Glomerular endothelial cell (primary cell): ENCODE measurements at regions not wholly inside any gene's neighbourhood (a gene's known extent, or its start where the extent isn't known, plus 50 kb on each side); places are given as distances from the start of the nearest gene placed in this dataset.

ENCODE experiments used
- DNase-seq: peaks from one replicate; pipeline ENCODE4 v3.0.0-alpha.2; 2011; ENCODE audit warnings: low read depth, low spot score; ENCODE audit errors: extremely low read depth

DNA sequence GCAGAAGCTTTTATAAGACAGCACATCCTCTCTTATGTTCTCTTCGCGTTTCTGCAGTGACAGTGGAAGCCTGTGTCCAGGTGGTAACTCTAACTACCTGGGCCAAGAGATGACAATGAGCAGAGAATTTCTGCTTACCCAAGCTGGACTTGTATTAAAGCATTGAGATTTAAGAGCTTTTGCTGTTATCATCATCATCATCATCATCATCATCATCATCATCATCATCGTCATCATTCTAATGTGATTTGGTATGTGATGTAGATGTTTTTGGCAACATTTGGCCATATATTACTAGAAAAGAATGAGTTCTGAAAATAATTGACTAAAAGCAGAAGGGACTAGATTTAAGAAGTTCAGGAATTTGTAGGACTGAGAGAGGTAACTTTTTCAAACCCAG, 401.3 kb downstream of the BRINP1 start:
- no peak for DNase-seq

- no peak for DNase-seq
Observed at GRCh38 chr9:118975736-118976135, 393.5 kb downstream of the BRINP1 start.

DNA sequence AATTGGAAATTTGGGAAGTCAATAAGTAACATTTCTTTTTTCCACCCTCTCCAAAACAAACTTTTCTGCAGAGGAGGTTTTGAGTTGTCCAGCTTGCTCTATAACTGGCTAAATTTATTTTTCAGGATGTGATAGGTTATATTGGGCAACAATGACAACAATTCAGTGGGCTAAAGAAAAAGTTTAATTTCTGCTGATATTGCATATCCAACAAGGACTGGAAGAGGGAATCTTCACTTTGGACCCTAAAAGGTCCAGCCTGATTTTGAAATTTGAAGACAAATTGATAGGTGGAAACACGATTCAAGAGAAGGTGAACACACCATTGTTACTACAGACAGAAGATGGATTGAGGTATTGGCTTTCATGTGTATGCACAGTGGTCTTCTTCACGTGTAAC, 393.1 kb downstream of the BRINP1 start:
- no peak for DNase-seq

DNA sequence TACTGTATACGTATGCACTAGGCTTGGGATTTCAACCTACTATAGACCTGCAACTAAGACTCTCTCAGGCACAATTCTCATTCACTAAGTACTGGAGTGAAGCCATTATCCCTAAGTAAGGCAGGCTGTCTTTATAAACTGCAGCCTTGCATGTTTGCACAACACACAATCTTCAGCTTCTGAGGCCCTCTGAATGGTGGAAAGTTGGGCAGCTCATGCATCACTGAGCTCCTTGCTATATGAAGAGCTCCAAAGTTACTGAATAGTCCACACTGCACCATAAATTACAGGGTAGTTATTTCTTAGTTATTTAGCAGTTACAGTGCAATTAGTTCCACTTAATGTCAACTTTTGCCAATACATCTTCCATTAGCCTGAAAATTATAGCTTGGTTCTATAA, 384.6 kb downstream of the BRINP1 start:
- no peak for DNase-seq

GRCh38 chr9:118985851-118986250, 383.4 kb downstream of the BRINP1 start:
- DNase-seq = no peak

GRCh38 chr9:118987167-118987566, 382.1 kb downstream of the BRINP1 start:
- no peak for DNase-seq

- no peak for DNase-seq
Observed at GRCh38 chr9:118990949-118991348, 378.3 kb downstream of the BRINP1 start.

DNA sequence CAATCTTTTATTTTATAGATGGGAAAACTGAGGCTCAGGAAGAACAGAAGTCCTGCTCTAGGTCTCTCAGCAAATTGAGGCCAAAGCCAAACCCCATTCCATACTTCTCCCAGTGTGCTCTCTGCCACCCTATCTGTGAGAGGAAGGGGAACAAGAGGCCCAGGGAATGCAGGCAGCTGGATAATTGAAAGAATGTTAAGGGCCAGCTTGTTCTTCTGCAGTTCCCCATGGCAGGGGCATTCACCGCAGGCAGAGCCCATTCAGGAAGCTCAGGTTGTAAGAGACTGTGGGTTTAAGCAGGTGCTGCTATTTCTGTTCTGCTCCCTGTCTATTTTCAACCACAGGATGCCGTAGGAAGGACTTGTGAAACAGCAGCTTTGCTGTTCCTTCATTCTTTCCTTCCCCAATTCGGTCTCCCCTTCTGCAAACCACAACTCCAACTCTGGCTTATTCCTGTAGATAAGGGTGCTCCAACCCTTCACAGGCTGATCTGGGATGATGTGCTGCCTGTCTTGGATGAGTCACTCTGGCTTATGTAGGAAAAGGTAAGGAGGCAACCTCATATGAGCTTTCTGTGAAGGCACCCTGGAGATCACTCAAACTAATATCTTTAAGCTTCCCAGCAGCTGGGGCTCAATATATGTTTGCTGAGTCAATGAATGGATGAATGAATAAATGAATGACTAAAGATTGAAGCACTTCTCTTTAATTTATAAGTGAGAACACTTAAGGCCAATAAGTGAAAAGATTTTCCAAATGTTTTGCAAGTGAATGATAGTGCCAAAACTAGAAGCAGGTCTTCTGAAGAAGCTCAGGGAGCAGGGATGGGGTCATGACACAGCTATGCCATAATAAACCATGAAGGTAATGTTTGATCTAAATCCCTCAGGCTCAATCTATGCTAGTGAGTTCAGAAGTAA, 377.6 kb downstream of the BRINP1 start:
- no peak for DNase-seq

DNA sequence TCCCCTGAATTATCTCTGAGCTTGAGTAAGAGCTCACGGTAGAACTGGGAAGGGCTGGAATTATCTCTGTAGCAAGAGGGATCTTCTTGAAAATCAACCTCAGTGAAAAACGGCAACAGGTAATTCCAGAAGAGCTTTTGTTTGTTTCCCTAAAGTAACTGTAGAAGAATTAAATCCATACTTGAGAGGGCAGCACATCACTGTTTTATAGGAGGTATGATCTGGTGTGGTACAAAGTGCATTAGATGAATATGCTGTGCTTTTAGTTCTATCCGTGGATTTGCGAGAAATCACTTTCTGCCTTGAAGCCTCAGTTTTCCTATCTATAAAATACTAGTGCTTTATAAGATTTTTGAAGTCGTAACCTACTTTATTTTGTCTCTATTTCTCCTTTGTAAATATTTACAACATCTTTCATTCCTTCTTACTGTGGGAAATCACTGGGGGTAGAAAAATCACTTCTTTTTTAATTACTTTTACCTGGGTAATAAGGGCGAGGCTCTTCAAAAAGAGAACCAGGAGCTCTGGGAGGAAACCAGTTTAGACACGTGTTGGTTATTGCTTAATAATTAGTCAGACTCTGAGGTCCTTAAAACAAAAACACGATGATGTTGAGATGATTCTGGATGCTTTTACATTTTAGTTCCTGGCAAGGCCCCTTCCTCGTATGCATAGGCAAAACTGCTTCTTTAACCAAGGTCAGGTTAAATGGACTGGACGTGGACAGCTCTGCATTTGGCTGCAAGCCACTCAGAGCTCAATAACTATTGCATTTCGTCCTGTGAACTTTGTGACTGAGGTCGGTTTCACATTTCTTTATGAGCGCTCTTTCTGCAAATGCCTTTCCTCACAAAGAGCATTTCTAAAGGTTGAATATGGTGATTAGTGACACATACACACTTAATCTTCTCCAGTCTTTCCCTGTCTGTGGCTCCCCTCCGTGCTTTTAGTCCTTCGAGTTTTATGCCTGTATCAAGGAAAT, 376.1 kb downstream of the BRINP1 start:
- DNase-seq = no peak

DNA sequence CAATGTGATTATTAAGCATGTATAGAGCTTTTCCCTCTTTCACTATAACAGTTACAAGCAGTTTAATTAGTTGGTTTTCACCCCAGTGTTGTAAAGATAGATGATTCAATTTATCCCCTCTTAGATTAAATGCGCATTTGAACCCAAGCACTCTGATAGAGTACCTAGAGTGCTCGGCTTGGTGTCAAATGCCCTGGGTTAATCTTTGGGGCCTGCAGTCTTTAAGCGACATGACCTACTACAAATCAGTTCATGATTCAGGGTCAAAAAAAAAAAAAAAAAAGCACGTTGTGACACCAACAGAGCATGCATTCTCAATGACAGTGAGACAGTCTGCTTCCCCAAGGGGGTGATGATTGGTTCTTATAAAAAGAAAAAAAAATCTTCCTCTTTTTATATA, 375.3 kb downstream of the BRINP1 start:
- DNase-seq = no peak

DNA sequence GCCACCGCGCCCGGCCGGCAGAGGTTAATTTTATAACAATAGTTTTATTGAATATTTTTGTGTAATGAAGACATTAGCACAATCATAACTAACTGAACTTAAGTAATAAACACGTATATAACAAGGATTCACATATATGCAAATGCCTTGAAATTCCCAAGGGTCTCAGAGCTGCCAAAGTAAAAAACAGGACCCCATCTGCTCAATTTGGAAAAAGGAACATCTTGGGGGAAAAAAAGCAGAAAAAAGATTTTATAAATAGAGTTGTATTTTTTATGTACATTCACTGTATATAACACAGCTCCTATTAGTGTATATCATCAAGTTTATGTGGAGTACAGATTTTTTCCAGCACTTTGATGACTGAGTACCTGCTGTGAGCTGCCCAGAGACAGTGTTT, 366.7 kb downstream of the BRINP1 start:
- no peak for DNase-seq

DNA sequence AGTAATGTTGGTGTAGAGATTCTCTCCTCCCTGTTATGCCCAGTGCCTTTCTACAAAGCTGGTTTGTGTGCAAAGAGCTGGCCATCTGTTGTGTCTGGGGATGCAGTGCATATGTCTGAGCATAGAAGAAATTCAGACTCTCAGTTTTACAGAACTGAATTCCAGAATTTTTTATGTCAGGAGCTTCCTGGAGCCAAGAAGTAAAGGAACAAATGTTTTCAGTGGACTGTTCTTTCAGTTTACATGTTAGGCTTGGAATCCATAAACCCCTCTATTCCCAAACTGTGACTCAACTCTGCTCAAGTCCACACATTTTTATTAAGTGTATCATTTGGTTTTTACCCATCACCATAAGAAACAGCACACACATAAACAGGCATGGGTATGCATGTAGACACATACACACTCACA, 366.0 kb downstream of the BRINP1 start:
- no peak for DNase-seq

- DNase-seq = no peak
Observed at GRCh38 chr9:119003882-119004617, 365.2 kb downstream of the BRINP1 start.

GRCh38 chr9:119004618-119004990, 364.6 kb downstream of the BRINP1 start:
- no peak for DNase-seq

DNA sequence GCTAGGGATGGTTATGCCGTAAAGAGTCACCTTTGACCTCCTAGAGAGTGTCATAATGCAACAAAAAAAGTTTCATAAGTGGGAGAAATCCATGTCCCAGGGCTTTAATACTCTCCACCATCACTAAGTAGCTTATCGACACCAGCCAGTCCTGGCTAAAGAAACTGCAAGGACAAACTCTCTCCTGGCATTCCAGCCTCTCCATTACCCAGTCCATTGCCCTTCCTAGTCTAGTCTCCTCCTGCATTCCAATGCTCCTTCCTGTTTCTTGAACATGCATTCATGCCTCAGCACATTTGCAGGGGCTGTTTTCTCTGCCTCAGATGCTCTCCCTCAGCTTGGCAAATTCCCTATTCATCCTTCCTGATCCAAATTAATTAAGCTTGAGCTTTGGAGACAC, 364.1 kb downstream of the BRINP1 start:
- no peak for DNase-seq

DNA sequence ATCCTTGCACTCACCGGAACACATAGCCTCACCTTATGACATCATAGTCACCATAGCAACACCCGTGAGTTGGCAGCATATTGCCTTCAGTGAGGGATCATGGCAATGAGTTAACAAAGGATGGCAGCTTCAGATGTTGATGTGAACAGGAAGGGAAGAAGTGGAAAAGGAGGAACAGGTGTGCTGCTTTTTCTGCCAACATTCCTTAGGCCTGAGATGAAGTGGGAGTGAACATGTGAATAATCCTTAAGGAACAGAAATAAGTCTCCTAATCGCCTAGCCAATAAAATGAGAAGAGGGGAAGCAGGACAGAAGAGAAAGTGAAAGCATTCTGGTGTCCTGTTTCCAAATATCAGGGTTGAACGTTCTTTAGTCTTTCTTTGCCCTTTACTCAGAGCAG, 360.0 kb downstream of the BRINP1 start:
- DNase-seq = no peak

DNA sequence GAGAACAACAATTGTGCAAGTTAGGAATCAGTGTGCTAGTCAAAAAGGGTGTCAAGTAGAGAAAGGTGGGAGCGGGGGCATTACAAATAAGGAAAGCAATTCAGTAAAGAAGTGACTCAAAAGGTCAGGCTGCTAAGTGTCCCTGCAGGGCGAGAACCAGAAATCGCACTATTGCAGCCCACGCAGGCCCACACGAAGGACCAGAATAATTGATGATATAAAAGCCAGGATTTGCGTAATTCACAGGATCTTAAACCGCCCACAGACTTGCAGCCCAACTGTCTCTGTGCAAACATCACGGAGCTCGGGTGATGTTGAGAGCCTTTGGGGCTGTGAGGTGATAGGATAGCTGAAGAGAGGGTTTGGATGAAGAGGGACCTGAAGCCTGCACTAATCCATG, 349.0 kb downstream of the BRINP1 start:
- no peak for DNase-seq

DNA sequence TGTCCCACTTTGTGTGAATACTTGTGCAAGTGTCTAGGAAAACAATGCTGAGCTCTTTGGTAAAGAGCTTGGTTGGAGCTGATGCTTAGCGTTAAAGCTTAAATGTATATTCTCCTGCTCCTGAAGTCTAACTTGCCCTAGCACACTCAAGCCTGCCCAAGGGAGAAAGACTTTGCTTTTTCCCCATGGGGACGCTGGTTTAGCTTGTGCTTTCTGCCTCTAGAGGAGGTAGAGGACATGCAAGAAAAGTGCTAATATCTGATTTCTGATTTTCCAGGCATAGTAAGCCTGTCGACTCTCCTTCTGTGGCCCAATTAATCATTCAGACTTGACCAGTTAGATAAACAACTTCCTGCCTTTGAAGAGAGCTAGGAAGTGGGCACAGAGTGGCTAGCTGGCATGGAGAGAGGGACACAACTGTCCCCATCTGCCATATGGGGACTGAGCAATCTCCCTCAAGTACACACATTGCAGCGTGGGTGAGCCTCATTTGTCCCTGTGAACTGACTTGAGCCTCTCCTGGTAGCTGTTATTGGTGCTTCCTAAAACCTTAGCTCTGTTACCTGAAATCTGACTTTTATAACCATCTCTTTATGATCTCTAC, 348.4 kb downstream of the BRINP1 start:
- DNase-seq = no peak

DNA sequence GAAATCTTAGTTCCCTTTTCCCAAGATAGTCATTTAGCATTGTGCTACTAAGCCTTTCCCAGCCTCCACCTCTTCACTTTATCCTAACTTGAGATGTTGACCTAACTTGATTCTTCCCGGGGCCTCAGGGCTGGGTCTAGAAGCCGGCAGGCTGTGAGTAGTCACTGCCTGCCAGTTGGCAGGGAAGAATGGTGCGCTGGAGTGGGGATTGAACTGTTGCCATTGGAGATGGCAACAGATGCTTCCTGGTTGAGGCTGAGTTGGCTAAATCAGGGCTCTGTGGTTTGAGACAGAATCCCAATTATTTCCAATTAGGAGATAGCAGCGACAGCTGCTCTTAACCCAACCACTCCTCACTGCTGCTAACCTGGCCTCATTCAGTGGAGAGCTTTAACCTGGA, 343.1 kb downstream of the BRINP1 start:
- no peak for DNase-seq

DNA sequence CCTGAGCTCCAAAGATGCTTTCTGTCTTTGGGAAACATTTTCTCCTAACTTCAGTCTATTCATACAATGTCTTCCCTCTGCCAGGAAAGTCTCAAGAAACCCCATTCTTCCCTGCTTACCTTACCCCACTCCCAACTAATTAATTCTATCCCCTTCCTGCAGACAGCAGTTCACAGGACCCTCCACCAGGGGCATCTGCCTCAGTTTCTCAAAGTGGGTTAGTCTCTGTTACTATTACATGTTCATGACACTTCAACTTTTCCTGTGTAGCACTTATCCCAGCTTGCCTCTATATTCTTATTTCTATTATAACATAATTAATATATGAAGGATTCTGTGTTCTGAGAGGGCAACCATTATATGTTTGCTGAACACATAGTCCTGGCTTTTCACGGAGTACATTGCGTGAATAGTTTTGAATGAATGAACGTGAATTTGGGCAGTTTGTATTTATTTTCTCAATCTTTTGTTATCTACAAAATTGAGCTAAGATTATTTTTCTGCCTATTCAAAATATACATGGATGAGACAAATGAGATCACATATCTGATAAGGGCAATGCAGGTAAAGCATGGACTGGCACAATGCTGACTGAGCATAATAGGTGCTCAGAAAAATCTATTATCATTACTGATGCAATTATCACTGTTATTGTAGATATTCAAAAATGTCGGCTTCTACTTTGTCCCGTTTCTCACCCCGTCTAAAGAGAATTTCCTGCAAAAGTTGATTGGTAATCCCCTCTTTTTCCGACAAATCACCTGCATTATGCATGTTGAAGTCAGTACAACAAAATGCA, 341.1 kb downstream of the BRINP1 start:
- no peak for DNase-seq
